ENCODE measurements at regions not wholly inside any gene's neighbourhood (a gene's known extent, or its start where the extent isn't known, plus 50 kb on each side); places are given as distances from the start of the nearest gene placed in this dataset.

DNA sequence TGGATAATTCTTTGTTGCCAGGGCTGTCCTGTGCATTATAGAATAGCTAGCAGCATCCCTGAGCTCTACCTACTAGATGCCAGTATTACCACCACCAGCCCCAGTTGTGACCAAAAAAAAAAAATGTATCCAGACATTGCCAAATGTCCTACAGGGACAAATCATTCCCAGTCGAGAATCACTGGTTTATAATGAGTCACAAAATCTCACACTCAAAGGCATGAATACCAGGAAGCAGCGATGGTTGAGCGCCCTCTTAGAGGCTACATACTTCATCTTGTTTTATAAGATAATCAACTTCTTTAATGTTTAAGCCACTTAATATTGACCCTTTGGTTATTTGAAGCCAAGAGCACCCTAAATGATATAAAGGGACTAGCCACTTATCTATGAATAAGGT lies 297.3 kb downstream of the DHX15 start:
- DNase-seq (ENCODE audit: low read depth), result no peak

DNA sequence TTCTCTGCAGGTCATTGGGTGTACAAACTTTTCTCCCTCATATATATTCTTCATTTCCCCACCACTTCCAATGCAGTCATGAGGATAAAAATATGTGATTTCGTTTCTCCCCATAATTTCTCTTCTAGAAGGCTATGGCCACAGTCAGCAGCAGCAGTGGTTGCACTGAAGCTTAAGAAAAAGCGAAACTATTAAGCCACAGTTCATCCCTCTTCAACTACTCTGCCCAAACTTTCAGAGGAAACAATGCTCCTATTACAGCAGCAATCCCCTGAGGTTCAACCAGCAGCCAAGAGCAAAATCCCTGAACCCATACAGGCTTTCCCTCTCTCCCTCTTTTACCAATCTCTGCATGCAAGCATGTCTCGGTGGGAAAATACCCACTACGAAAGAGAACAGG lies 298.6 kb downstream of the DHX15 start:
- no peak for DNase-seq (ENCODE audit: low read depth)

DNA sequence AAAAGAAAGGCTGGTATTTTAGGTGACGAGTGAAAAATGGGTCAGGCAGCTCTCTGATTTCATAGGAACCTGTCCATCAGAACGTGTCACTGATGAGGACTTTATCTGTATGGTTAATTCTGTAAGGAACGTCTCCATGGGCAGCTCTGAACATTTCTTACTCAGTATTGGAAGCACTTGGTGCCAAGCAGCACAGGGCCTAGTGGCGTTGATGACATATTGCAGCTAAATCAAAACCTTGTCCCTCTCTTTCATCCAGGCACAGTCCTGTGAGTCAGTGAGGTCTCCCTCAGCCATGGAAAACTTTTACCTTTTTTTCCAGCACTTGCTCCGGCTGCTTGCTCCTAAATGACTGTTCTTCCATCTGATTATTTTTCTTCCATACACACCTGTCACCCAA lies 301.9 kb downstream of the DHX15 start:
- no peak for DNase-seq (ENCODE audit: low read depth)

DNA sequence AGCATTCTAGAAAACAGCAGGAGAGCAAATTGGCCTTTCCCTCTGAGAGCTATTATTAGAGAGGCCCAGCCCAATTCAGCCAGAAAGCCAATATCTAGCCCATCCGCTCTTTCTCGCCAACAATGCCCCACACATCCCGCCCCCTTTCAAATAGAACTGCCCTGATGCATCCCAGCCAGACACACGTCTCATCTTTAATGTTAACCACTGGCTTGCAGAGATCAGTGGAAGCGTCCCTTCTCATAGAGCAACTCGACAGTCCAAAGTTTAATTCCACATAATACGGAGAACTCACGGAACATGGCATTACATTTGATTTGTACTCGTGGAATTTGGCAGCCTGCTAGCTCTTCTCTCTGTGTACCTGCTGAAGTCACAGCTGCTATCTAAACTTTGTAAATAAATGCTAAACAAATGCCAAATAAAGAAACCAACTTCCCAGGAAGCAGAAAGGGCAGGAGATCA lies 304.4 kb downstream of the DHX15 start:
- no peak for DNase-seq (ENCODE audit: low read depth)

DNA sequence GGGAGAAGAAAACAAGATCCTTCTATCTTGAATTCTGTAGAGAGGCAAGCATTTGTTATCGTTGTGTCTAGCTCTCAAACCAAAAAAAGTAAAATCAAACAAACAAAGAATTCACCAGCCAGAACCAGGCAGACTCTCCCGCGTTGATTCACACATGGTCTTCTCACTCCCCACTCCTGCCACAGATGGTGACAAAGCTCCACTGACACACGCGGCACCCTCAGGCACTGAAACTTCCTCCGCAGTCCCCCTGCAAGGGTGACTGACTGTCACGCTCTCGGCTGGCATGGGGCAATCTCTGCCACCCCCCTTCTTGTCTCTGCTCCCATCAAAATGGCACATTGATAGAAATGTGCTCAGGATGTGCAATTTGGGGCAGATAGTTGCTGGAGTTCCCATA lies 304.9 kb downstream of the DHX15 start:
- DNase-seq (ENCODE audit: low read depth), result no peak

DNA sequence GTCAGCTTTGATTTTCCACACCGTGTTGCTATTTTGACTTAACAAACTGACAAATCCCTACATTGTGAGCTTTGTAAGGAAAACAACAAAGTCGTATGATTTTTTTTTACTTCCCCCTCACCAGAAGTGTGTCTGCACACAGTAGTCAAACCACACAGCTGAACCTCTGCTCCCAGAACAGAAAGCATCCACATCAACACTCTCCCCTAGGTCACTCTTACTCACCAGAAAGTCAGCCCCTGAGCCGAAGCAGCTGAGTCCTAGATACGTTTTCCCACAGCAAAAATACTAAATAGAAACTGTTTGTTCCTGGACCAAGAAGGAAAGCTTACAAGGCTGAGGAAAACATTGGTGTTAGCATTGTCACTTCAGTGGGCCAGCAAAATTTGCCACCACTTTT lies 305.7 kb downstream of the DHX15 start:
- no peak for DNase-seq (ENCODE audit: low read depth)

DNA sequence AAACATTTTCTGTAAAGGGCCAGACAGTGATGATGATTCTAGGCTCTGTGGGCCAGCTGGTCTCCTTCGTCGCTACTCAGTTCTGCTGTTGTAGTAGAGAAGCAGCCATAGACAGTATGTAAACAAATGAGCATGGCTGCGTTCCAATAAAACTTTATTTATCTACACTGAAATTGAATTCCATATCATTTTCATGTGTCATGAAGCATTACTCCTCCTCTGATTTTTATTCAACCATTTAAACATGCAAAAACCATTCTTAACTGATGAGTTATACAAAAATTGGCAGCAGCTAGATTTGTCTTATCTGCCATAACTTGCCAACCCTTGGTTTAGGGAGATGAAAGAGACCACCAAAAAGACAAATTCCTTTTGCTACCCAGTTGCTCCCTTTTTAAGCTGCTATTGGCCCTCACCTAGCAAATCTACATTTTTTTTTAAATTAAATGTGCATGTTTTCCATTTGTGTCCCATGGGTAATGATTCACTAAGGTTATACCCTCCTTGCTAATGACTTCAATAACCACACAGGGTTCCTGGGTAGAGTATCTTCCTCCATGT lies 309.9 kb downstream of the DHX15 start:
- DNase-seq (ENCODE audit: low read depth), result no peak

DNA sequence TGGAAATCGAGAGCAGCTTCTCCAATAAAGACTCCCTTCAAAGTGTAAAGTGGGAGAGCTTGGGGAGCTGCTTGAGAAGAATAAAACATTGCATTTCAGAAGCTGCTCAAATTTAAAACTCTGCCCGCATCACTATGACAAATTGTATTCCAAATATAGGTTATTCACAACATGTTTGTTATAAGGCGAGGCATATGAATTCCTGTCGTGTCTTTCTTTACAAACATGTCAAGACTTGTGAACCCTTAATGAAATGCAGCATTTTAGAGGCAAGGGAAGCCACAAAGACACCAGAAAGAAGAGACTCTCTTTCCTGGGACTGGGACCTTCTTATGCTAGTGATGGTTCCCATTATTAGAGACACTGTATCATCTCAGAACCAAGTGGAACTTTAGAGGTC lies 311.2 kb downstream of the DHX15 start:
- DNase-seq (ENCODE audit: low read depth), result no peak

DNA sequence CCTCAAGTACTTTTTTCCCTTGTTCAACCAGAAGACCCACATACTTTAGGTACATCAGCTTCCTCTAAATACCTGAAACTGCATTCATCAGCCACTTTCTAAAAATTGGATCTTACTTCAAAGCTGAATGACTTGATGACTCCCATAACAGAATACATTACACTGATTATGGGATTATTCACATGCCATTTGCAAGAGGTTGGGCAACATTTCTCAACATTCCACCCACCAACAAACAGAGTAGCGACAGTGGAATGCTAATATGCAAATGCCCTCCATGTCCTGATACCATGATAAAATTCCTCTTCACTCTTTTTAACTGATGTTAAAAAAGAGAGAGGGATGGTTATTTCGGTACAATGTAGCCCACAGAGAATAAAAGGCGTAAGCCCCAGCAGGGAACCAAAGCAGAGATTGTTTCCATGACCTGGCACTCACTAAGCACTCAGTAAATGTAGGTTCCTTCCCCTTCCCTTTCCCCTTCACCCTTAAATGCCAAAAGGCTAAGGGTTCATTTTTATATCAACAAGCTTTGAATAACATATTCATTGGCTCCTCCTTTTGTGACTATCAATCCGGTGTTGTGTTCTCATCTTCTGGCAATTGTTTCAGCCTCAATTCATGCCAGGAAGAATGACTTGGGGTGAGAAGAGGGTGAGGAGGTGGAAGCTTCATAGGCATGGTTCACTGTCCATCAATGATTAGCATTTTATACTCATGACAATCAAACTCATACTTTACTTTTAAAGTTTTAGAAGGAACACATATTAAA lies 317.2 kb downstream of the DHX15 start:
- no peak for DNase-seq (ENCODE audit: low read depth)

DNA sequence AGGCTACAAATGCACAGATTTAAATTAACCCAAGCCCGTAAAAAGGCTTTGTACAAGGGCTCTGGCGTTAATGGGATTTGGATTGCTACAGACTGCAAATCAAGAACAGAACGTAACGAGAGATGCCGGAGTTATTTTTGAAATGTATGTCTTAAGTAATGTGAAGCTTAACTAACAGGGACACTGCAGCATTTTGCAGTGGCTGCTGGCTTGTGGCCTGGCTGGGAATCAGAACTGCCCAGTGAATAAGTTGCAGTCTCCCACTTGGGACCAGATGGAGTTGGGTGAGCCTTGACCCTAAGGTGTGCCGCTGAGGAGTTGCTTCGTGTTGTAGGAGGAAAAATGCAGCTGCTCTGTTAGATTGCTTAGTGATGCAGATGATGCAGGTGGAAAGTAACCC lies 318.4 kb downstream of the DHX15 start:
- no peak for DNase-seq (ENCODE audit: low read depth)

DNA sequence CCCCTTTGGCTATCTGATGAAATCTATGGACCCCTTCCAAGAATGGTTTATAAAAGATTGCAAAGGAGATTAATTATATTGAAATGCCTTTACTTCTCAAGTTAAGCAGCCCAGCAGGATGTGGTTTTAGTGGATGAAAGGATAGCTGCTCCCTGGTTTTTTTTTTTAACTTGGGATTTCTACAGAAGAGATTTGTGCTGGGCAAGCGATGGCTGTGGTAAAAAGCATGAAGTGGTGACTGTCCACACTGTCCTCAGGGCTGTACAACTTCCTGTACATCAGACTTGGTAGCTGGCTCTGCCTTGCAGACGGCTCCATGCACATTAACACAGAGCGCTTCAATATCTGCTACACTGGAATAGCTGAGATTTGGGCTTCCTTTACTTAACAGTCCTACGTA lies 321.7 kb downstream of the DHX15 start:
- DNase-seq (ENCODE audit: low read depth), result no peak

DNA sequence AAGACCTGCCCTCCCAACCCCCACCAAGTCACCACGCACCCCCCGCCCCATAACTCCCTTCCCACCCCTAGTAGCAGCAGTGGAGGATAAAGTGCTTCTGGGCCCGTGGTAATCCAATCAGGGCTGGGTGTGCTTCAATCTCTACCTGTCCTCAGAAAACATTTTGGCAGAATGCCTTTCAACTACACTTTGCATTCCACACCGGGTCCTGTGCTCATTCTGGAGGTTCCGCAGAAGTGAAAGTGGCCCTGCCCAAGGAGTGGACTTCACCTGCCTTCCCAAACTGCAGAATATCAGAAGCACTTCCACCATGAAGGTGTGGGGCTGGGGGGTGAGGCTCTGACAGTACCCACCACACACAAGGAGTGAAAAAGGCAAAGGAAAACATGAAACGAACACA lies 322.3 kb downstream of the DHX15 start:
- DNase-seq (ENCODE audit: low read depth), result no peak

DNA sequence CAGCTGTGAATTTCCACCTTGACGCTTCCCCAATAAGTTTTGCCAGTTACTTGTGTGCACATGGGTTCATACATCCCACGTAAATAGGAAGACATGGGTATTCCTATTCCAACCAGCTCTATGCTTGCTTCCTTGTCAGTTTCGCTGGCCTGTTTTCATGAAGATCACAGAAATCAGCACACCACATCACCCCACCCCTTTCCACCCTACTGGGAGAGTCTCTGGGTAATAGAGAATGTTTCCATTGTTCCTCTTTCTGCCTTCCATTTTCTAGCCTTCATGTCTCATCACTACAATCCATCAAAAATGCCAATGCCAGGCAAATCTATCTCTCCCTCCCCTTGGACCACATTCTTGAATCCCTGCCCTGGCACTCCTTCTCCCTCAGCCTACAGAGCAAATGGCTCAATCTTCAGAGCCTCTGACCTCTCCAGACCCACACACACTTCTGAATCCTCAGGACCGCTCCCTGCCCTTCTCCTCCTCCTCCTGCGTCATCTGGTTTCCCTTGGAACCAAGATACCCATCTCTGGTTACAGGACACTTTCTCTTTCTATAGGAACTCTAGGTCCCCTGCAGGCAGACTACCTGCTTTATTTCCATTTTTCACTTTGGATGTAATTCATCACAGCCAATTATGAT lies 323.3 kb downstream of the DHX15 start:
- DNase-seq (ENCODE audit: low read depth), result no peak

DNA sequence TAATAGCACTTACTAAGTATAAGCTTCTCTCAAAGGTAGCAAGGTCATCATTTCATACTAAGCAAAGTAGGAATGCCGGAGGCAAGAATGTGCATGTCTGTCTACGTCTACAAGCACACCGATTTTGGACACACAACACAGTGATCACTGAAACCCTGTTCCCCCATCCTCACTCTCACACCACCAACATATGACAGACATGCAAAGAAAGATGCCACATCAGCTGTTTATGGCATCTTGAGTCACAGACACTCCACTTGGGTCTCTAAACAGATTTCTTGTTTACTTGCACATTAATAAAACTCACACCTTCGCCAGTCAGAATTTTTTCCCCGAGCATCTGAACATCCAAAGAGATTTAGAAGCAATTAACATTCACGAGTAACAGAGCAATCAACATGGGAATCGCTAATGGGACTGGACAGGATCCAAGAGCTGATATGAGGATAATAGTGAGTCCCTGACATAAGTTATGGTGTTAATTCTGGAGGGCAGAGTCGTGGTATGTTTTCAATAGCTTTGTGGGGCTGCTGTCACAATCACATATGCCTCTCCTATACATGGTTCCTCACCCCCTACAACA lies 324.1 kb downstream of the DHX15 start:
- DNase-seq (ENCODE audit: low read depth), result no peak

DNA sequence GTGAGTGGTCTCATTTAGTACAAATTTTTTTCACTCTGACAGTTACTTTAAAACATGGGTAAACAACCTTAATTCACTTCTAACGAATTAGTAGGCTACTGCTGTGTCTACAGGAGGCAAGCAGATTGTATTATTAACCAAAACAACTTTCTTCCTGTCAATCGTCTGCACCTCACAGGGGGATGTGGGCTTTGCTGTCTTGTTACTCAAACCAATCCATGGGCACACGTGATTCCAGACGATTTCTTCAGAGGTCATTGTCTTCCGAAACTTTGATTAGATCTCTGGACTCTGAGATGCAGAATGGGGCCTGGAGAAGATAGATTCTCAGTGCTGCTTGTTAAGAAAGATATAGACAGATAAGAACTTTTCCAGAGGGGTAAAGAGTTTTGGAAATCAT lies 327.8 kb downstream of the DHX15 start:
- no peak for DNase-seq (ENCODE audit: low read depth)

DNA sequence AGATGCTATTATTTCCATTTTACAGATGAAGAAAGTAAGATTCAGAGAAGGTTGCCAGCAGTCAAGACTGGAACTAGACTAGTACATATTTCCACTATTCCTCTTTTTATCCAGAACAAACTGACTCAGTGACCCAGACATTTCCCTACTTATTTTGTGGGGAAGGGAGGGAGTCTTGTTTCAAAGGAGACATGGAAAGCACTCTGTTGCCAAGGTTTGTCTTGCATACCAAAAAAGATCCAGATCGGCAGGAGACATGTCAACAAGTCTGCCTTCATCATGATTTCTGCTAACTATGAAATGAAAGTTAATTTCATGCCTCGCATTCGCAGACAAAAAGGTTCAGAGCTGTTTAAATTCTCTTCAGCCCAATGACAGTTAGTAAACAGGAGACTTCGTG lies 328.3 kb downstream of the DHX15 start:
- no peak for DNase-seq (ENCODE audit: low read depth)

DNA sequence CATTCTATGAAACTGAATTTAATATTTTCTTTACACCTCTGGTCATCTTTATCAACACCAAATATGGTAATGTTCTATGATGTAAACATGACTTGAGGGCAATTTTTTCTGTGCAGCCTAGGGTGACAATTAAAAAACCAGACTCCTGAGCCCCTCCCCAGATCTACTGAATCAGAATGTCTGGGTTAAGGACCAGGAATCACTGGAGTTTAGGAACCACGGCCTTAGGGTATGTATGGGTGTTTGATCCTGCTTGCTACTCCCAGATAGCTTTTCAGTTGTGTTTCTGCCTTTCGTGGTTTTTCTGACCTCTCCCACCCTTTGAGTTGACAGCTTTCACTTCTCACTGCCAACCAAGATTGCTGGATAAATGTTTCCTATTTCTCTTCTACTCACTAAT lies 332.2 kb downstream of the DHX15 start:
- DNase-seq (ENCODE audit: low read depth), result no peak

DNA sequence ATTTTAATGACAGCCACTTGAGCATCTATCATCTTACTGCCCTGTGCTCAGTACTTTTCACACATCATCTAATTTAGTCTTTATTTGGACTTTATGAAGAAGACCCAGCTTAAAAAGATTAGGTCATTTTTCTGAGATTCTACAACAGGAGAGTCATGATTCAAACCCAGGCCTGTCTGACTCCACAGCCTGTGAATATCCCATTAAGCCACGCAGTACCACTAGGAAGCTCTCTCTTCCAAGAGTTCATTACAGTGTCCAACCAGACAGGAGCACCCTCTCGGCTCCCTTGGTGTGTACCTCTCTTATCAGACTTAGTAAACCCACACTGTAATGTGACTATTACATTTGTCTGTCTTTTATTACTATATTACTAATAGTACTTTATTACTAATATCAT lies 332.8 kb downstream of the DHX15 start:
- DNase-seq (ENCODE audit: low read depth), result no peak

DNA sequence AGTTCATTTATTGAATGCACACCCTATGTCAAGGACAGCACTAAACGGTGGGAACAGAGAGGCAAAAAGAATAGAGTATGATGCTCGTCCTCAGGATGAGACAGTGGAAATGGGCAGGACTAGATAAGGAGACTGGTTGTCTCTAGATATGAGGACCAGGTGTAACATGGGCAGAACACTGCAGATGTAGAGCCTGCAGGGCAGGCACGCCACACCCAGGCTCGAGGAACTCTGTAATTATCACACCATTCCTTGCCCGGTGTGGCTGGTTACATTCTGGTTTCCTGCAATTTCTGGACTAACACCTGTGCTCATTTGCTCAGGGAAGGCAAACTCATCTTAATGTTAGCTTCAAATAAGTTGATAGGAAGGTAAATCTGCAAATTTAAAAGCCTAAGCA lies 334.4 kb downstream of the DHX15 start:
- DNase-seq (ENCODE audit: low read depth), result no peak

DNA sequence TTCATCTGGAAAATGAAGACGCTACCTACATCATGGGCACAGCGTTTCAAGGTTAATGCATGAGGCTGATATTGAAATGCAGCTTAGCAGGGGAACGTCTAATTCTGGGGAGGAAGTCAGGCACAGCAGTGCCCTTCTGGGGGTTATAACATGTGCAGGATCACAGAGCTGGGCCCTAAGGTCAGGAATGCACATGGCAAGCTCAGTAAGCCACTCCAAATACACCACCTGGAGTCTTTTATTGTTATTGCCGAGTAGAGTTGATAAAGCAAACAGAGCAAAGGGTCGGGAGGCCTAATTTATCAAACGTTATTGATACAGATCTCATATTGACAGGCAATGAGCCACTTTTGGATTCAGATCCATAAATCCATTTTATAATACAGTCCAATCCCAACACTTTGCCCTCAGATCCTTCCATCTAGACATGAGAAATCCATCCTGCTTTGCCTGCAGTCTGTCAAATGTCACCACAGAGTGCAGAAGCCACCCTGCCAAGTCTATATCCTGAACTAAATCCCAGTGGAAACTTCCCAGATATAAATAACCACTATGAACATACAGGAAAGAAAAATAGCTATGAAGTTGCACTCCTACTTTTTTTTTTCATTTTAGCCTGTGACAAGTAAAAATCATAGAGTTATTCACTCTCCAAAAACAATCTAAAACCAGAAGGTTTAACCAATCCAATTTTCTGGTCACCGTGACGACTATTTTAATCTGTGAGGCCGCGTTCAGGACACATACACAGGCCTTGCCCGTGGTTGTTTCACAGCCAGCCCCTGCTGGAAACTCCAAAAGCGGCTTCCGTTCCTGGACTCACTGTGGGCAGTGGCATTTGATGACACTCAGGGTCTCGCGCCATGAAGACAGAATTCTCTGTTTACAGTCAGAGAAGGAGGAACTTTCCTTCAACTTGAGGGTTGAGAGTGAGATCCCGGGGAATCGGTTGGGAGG lies 335.4 kb downstream of the DHX15 start:
- DNase-seq (ENCODE audit: low read depth), result no peak

DNA sequence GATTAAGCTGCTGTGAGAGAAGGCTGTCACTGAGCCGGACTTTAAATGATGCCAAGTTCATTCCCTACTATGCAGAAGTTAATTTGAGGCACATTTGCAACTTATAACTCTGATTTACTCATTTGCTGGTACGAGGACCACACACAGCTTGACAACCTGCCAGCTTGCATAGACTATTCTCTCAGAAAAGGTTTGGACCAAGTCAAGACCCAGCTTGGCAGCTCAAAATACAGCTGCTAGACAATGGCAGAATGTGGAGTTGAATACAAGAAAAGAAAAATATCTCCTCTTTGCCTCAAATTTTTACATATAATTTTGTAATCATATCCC lies 338.9 kb downstream of the DHX15 start:
- DNase-seq (ENCODE audit: low read depth), result no peak

All from stimulated activated CD8-positive, alpha-beta memory T cell treated with anti-CD3 and anti-CD28 coated beads, Interleukin-15, amount 100 ng/mL, for 1 hour (primary cell).